T-cell (primary cell): ENCODE measurements at regions not wholly inside any gene's neighbourhood (a gene's known extent, or its start where the extent isn't known, plus 50 kb on each side); places are given as distances from the start of the nearest gene placed in this dataset.
A peak's percentile ranks its signal among the peaks of the same experiment; 100 is the strongest.

Experiments used
- ATAC-seq, 4 experiments: fragments of 200-7000 bp in 3 of 4; fragments of 150-1000 bp in 1 of 4; cut with Tn5 transposase; replicated peaks in 1 of 4; 1 replicate in 3 of 4; 2 replicates in 1 of 4; pipeline ENCODE4 v1.10.0; 2021; ENCODE audit warnings: moderate library complexity in 3 of 4, mild to moderate bottlenecking in 2 of 4, moderate number of reproducible peaks in 1 of 4
- CTCF ChIA-PET, 2 donors: fragments of 300-600 bp; sonication (Branson Sonifier 250); formaldehyde crosslinking; loops; one replicate each; lab custom pipeline; 2022; ENCODE audit warnings: antibody characterized with exemption in 2 of 2; lab: Charles Lee
- POLR2A ChIA-PET, 2 donors: fragments of 300-600 bp; sonication (Branson Sonifier 250); formaldehyde crosslinking; loops; one replicate each; lab custom pipeline; 2022; ENCODE audit warnings: antibody characterized with exemption in 2 of 2; lab: Charles Lee
- DNase-seq, 35 experiments: peaks; one replicate each; pipeline versions ENCODE4 v3.0.0 to v3.0.0-alpha.2; 2013 to 2023
- H3K27ac ChIP-seq: one replicate; pipeline ENCODE4 v1.5.1; 2013; ENCODE audit warnings: low read length
- H3K27me3 ChIP-seq, 2 experiments: replicated peaks in 1 of 2; 1 replicate in 1 of 2; 2 replicates in 1 of 2; pipeline versions ENCODE4 v1.6.1 to v1.7.0; 2013; ENCODE audit warnings: low read length in 1 of 2, mixed read lengths in 1 of 2; ENCODE audit not compliant: control insufficient read depth in 2 of 2, insufficient read depth in 2 of 2; ENCODE audit errors: extremely low read depth in 1 of 2
- H3K36me3 ChIP-seq, 2 donors: 1 replicate in 1 of 2; 2 replicates in 1 of 2; pipeline versions ENCODE4 v1.6.1 to v1.7.0; 2013; ENCODE audit warnings: low read length in 1 of 2; ENCODE audit not compliant: control insufficient read depth in 2 of 2, insufficient read depth in 1 of 2; ENCODE audit errors: extremely low read depth in 1 of 2
- H3K4me1 ChIP-seq, 2 experiments: 1 replicate in 1 of 2; 2 replicates in 1 of 2; pipeline versions ENCODE4 v1.6.1 to v1.7.0; 2013; ENCODE audit warnings: low read length in 2 of 2, mixed read lengths in 1 of 2; ENCODE audit not compliant: insufficient read depth in 2 of 2, control insufficient read depth in 1 of 2; ENCODE audit errors: extremely low read depth in 1 of 2
- H3K4me3 ChIP-seq, 2 donors: 1 replicate in 1 of 2; 2 replicates in 1 of 2; pipeline versions ENCODE4 v1.5.1 to v1.7.0; 2013; ENCODE audit warnings: mild to moderate bottlenecking in 2 of 2, low read length in 1 of 2, moderate library complexity in 1 of 2; ENCODE audit not compliant: control insufficient read depth in 1 of 2; ENCODE audit errors: extremely low read depth in 1 of 2
- H3K9me3 ChIP-seq: 2 replicates; pipeline ENCODE4 v1.7.0; 2013
- H3K27ac Mint-ChIP-seq, 2 donors: one replicate each; pipeline ENCODE4 v1.8.0; 2020 to 2021; ENCODE audit warnings: mild to moderate bottlenecking in 2 of 2, mixed read lengths in 2 of 2
- H3K27me3 Mint-ChIP-seq, 2 donors: one replicate each; pipeline ENCODE4 v1.8.0; 2021 to 2022; ENCODE audit warnings: mixed read lengths in 2 of 2
- H3K36me3 Mint-ChIP-seq: one replicate; pipeline ENCODE4 v1.8.0; 2021; ENCODE audit warnings: mixed read lengths
- H3K4me1 Mint-ChIP-seq, 3 donors: one replicate each; pipeline ENCODE4 v1.8.0; 2020 to 2022; ENCODE audit warnings: mixed read lengths in 3 of 3, mild to moderate bottlenecking in 1 of 3
- H3K4me3 Mint-ChIP-seq, 3 donors: one replicate each; pipeline ENCODE4 v1.8.0; 2020 to 2022; ENCODE audit warnings: mild to moderate bottlenecking in 3 of 3, mixed read lengths in 3 of 3, moderate library complexity in 3 of 3
- H3K9me3 Mint-ChIP-seq, 3 donors: one replicate each; pipeline ENCODE4 v1.8.0; 2020 to 2022; ENCODE audit warnings: mixed read lengths in 3 of 3
- WGBS: methylation state at CpG from one replicate; pipeline ENCODE4 v1.1.5; 2013; ENCODE audit warnings: missing lambda C conversion rate; ENCODE audit not compliant: insufficient coverage; 5-methylcytosine and 5-hydroxymethylcytosine counted together

DNA sequence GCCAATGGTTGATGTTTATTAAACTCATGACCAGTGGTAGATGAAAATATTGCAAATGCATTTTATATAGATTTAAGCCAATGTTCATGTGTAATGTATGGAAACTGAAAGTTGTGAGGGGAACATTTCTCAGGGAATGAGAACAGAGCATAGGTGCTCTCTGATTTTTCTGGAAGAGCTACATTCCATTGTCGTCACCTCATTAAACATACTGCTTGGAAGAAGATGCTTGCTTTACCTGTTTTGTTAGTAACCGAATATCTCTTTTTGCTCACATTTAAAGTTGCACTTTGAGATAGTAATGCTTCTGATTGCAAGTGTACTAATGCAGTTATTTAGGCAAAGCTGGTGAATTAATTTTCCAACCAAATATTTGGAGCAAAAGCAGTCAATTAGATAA, 93.8 kb upstream of the CLCN4 start:
- ATAC-seq = no peak
- peaks cover 0 to 3% of the 10 kb centered on the region in 2 donors for H3K36me3 ChIP-seq
- ChIA-PET POLR2A (no interaction called here), CTCF (interaction anchor here in 1 of 2 donors (0.6 kb wide), 1 partner anchor 57 kb away, joined by 3 read pairs; no protein-coding TSS in a partner anchor)
- peaks cover 32% of the 10 kb centered on the region for H3K36me3 Mint-ChIP-seq
- H3K4me3 ChIP-seq = no peak overlapping the region
- no peak overlapping the region for H3K27ac Mint-ChIP-seq
- H3K9me3 Mint-ChIP-seq = no peaks in the 10 kb centered on the region
- WGBS = no CpG with 5 or more reads among the region's 2 CpGs
- H3K27me3 Mint-ChIP-seq = peaks cover 0 to 10% of the 10 kb centered on the region in 2 donors
- no peak for DNase-seq
- H3K4me1 Mint-ChIP-seq = peaks cover 0 to 15% (median 12%) of the 10 kb centered on the region in 3 donors
- no peaks in the 10 kb centered on the region for H3K27me3 ChIP-seq
- H3K9me3 ChIP-seq = no peaks in the 10 kb centered on the region
- no peaks in the 10 kb centered on the region for H3K4me1 ChIP-seq
- no peak overlapping the region for H3K27ac ChIP-seq
- no peak overlapping the region for H3K4me3 Mint-ChIP-seq

DNA sequence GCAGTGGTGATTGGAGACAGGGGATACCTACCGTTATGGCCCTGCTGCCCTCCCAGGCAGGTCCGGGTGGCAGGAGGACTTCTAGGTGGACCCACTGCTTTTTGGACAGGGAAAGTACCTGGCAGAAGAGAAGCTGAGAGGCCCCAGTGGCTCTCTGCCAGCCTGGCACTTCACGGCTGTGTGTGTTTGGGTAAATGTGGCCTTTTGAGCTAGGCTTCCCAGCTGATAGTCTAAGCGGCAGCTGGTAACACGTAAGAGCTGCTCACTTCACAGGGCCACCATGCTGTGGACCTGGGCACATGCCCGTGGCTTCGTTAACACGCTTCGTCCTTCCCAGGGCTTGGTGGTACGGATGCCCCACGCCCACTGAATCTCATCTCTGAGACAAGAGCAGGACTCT, 92.0 kb upstream of the CLCN4 start:
- Mint-ChIP-seq H3K4me1 (peaks cover 0 to 12% (median 10%) of the 10 kb centered on the region in 3 donors), H3K27me3 (peaks cover 0 to 10% of the 10 kb centered on the region in 2 donors), H3K9me3 (no peaks in the 10 kb centered on the region), H3K27ac (no peak overlapping the region), H3K4me3 (no peak overlapping the region), H3K36me3 (peaks cover 31% of the 10 kb centered on the region)
- no peak for DNase-seq
- WGBS = 86% methylated on average over 2 of the region's 11 CpGs
- CTCF ChIA-PET = interaction anchor here in 1 of 2 donors (0.6 kb wide), 1 partner anchor 53 kb away, joined by 3 read pairs; no protein-coding TSS in a partner anchor
- Histone ChIP-seq H3K4me1 (no peaks in the 10 kb centered on the region), H3K9me3 (no peaks in the 10 kb centered on the region), H3K36me3 (peaks cover 0 to 3% of the 10 kb centered on the region in 2 donors), H3K27ac (no peak overlapping the region), H3K27me3 (no peaks in the 10 kb centered on the region), H3K4me3 (no peak overlapping the region)
- no peak for ATAC-seq
- POLR2A ChIA-PET = no interaction called here

DNA sequence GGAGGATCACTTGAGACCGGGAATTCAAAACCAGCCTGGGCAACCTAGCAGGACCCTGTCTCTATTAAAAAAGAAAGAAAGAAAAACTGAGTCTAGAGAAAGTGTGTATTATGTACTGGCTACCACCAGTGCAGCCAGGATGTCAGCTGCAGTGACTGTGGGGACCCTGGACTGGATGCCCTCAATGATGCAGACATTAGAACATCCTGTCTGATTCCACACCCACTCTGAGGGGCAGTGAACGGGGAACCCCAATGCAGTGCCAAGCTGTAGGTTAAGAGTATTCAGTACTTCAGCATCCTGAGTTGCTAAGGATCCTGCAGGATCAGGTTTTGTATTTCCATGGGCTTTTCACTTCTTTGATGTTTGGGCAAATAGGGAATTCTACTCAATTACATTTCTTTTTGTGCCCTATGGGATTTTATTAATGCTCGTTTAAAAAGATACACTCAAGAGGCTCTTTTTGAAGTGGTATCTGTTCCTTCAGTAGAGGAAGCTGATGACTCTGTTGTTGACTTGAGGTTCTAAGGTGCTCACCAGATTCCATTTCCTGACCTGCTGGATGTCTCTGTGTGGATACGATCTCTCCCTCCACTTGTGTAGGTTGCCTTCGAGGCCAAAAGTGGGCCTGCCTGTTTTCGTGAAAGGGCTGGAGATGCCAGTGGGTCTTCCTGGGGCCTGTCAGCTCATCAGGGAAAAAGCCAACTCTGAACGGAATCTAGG, 85.9 kb upstream of the CLCN4 start:
- Histone ChIP-seq H3K27me3 (no peaks in the 10 kb centered on the region), H3K4me3 (no peak overlapping the region), H3K4me1 (peaks cover 0 to 10% of the 10 kb centered on the region in 2 experiments), H3K27ac (no peak overlapping the region), H3K36me3 (peaks cover 0 to 3% of the 10 kb centered on the region in 2 donors), H3K9me3 (no peaks in the 10 kb centered on the region)
- Mint-ChIP-seq H3K27me3 (peaks cover 0 to 8% of the 10 kb centered on the region in 2 donors), H3K4me1 (peaks cover 13 to 22% (median 21%) of the 10 kb centered on the region in 3 donors), H3K9me3 (no peaks in the 10 kb centered on the region), H3K4me3 (peak overlapping the region in 1 of 3 donors; percentile 46), H3K36me3 (peaks cover 23% of the 10 kb centered on the region), H3K27ac (peak overlapping the region in 1 of 2 donors; percentile 39)
- POLR2A ChIA-PET = no interaction called here
- ATAC-seq (peak in 3 of 4 experiments; percentile 62 to 71 (median 65)), DNase-seq (no peak)
- CTCF ChIA-PET = interaction anchor here (0.5 to 0.7 kb wide), 2 partner anchors 82 to 88 kb away, joined by 3 to 5 read pairs; no protein-coding TSS in a partner anchor
- WGBS = 80% methylated on average over 1 of the region's 7 CpGs

DNA sequence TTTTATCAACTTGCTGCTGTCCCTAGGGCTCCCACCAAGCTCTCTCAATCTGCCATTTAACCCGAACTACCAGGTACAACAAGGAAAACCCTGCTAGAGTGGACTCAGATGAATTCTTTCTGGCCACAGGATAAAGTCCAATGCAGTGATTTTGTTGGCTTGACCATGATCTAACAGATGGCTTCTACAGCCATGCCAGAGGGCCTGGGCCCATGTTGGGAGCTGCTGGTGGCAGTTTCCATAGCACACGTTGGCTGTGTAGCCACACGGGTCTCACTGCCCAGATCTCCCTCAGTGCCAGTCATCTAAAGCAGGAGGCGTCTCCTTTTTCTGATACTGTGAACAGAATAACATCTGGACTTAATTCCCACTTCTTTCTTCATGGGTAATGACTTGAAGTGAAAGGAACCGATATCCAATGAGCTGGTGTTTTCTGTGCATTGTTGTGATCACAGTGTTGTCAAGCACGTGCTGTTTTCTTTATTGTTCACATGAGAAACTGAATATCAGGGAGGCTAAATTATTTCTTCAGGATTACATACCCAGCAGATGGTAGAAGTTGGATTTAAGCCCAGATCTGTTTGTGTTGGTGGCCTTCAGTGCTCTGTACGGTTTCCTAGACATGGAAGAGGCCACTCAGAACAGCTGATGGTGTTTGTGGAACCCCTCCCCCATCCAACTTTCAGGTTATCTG, 85.2 kb upstream of the CLCN4 start:
- no peak overlapping the region for H3K27ac ChIP-seq
- peaks cover 0 to 3% of the 10 kb centered on the region in 2 donors for H3K36me3 ChIP-seq
- DNase-seq (no peak), ATAC-seq (no peak)
- peaks cover 17% of the 10 kb centered on the region for H3K36me3 Mint-ChIP-seq
- no peaks in the 10 kb centered on the region for H3K9me3 ChIP-seq
- no peaks in the 10 kb centered on the region for H3K27me3 ChIP-seq
- H3K4me1 Mint-ChIP-seq = peaks cover 13 to 21% (median 14%) of the 10 kb centered on the region in 3 donors
- H3K4me3 Mint-ChIP-seq = peak overlapping the region in 1 of 3 donors; percentile 46
- H3K9me3 Mint-ChIP-seq = no peaks in the 10 kb centered on the region
- 80% methylated on average over 1 of the region's 7 CpGs for WGBS
- H3K4me1 ChIP-seq = peaks cover 0 to 10% of the 10 kb centered on the region in 2 experiments
- peaks cover 0 to under 1% of the 10 kb centered on the region in 2 donors for H3K27me3 Mint-ChIP-seq
- ChIA-PET POLR2A (no interaction called here), CTCF (interaction anchor here in 1 of 2 donors (0.7 kb wide), 1 partner anchor 81 kb away, joined by 3 read pairs; no protein-coding TSS in a partner anchor)
- H3K4me3 ChIP-seq = no peak overlapping the region
- H3K27ac Mint-ChIP-seq = no peak overlapping the region

DNA sequence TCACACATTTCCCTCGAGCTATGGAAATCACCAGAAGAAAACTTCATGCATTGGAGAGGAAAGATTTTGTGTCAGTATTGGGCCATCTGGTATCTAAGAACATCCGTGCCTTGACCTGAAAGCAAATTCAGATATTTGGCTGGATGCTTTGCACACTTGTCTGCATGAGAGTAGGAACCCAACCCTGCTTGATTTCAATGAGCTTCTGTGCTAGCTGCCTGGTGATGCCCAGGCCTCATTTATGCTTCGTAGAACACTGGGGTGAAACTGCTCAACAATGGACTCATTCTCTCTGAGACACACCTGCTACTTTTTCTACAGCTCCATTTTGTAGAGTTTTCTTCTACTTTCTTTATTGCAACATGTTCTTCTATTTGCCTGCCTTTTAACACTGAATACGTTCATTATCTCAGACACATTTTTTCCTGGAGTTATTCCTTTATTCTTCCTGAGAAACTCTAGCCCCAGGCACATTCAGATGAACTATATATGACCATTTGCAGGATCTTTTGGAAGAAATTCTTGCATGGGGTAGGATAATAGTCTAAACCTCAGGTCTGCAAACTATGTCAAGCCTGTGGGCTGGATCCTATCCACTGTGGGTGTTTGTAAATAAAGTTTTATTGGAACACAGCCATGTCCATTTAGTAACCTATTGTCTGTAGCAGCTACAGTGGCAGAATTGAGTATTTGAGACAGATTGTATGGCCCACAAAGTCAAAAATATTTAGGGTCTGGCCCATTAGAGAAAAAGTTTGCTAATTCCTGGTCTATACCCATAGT, 83.8 kb upstream of the CLCN4 start:
- POLR2A ChIA-PET = no interaction called here
- H3K4me3 ChIP-seq = no peak overlapping the region
- CTCF ChIA-PET = interaction anchor here in 1 of 2 donors (0.7 kb wide), 1 partner anchor 1463 kb away, joined by 3 read pairs; no protein-coding TSS in a partner anchor
- ATAC-seq (no peak), DNase-seq (no peak)
- H3K4me1 ChIP-seq = peaks cover 0 to 14% of the 10 kb centered on the region in 2 experiments
- Mint-ChIP-seq H3K4me3 (no peak overlapping the region), H3K27me3 (no peaks in the 10 kb centered on the region), H3K36me3 (peaks cover 4% of the 10 kb centered on the region), H3K9me3 (no peaks in the 10 kb centered on the region), H3K27ac (no peak overlapping the region), H3K4me1 (peaks cover 19 to 31% (median 25%) of the 10 kb centered on the region in 3 donors)
- WGBS = 100% methylated on average over 2 of the region's 4 CpGs
- no peaks in the 10 kb centered on the region for H3K9me3 ChIP-seq
- H3K27ac ChIP-seq = no peak overlapping the region
- H3K27me3 ChIP-seq = no peaks in the 10 kb centered on the region
- H3K36me3 ChIP-seq = no peaks in the 10 kb centered on the region

DNA sequence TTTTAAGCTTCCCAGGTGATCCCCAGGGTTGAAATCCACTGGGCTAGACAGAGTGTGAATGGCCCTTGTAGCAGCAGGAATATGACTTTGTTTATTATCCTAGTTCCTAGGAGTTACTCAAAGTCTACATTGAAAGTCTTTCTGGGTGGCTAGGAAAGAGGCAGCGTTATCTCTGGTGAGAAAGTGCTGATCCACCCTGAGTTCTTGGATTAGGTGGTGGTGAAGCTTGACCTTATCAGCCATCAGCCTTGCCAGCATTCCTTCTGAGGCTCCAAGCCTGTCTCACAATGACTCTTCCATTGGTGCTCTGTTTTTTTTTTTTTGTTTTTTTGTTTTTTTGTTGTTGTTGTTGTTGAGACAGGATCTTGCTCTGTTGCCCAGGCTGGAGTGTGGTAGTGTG, 83.1 kb upstream of the CLCN4 start:
- H3K9me3 ChIP-seq = no peaks in the 10 kb centered on the region
- POLR2A ChIA-PET = no interaction called here
- H3K4me1 ChIP-seq = peaks cover 0 to 14% of the 10 kb centered on the region in 2 experiments
- no peak overlapping the region for H3K4me3 Mint-ChIP-seq
- no peaks in the 10 kb centered on the region for H3K27me3 Mint-ChIP-seq
- no peak overlapping the region for H3K4me3 ChIP-seq
- H3K36me3 Mint-ChIP-seq = peaks cover 4% of the 10 kb centered on the region
- CTCF ChIA-PET = interaction anchor here (0.7 kb wide), 2 partner anchors 65 to 1462 kb away, joined by 3 read pairs; no protein-coding TSS in a partner anchor
- no CpG with 5 or more reads among the region's 1 CpG for WGBS
- H3K27me3 ChIP-seq = no peaks in the 10 kb centered on the region
- no peaks in the 10 kb centered on the region for H3K9me3 Mint-ChIP-seq
- no peak overlapping the region for H3K27ac Mint-ChIP-seq
- DNase-seq = no peak
- no peaks in the 10 kb centered on the region for H3K36me3 ChIP-seq
- no peak overlapping the region for H3K27ac ChIP-seq
- H3K4me1 Mint-ChIP-seq = peaks cover 19 to 33% (median 25%) of the 10 kb centered on the region in 3 donors
- ATAC-seq = no peak
